ENCODE measurements at regions not wholly inside any gene's neighbourhood (a gene's known extent, or its start where the extent isn't known, plus 50 kb on each side); places are given as distances from the start of the nearest gene placed in this dataset.
"Not testable (repeated sequence)": the region's sequence is repeated elsewhere in the genome, so short reads cannot be mapped to it uniquely, and the experiment has no call there.

DNA sequence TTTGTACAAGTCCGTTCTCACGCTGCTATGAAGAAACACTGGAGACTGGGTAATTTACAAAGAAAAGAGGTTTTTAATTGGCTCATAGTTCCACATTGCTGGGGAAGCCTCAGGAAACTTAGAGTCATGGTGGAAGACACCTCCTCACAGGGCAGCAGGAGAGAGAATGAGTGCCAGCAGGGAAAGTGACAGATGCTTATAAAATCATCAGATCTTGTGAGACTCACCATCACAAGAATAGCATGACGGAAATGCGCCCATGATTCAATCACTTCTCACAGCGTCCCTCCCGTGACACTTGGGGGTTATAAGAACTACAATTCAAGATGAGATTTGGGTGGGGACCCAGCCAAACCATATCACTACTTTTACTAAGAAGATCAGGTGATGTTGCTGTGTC is 285.8 kb downstream of the TMX3 start:
- DNase-seq (ENCODE audit: low read depth), result no peak

DNA sequence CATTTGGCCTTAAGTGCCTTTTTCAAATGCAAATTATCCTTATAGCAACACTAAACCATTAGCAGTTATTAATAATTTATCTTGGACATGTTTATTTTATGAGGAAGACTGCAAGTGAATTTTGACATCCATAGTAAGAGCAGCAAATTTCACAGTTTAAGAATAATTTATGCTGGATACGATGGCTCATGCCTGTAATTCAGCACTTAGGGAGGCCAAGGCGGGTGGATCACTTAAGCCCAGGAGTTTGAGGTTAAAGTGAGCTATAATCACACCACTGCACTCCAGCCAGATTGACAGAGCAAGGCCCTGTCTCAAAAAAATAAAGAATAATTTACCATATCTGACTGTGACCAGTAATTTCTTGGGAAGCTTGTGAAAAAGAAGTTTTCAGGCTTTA is 286.2 kb downstream of the TMX3 start:
- no peak for DNase-seq (ENCODE audit: low read depth)

DNA sequence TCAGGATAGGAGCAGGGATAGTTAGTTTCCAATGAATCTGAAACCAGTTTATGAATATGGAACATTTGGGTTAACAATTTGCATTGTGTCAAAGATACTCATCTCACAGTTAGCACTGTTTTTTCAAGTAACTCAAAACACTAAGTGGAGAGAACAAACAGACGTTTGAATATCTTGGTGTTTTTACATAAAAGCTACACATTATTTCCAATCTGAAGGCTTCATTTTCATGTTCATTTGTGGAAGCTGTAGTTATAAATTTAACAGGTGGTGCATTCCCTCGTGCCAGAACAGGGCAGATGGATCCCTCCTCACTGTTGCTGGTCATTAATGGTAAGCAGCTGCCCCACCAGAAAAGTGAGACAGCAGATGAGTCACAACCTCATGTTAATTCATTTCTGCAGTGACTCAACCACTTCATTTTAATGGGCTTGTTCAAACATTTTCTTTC is 286.9 kb downstream of the TMX3 start:
- peak; percentile 74 for DNase-seq (ENCODE audit: low read depth)

DNA sequence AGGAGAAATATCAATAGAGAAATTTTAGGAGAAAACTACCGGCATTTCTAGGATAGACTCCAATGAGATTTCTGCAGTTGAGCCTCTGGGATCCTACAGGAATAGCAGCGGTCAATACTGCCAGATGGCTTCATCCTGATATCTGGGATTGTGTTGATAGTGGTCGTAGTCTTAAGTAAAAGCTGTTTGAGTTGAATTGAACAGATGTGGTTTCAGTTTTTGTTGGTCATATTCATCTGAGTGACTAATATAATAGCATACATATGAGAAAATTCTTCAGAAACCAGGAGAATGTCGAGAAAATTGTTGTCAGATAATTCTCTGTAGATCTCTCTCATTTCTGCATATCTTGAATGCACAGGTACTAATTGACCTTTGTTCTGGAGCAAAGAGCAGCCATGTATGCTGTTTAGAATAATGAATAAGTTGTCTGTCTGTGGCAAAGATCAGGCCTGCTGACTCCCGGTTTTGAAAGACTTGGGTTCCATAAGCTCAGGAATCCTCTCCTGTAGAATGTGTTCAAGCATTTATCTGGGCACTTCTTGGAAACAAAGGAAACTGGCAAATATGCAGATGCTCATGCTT is 288.1 kb downstream of the TMX3 start:
- DNase-seq (ENCODE audit: low read depth), result no peak

DNA sequence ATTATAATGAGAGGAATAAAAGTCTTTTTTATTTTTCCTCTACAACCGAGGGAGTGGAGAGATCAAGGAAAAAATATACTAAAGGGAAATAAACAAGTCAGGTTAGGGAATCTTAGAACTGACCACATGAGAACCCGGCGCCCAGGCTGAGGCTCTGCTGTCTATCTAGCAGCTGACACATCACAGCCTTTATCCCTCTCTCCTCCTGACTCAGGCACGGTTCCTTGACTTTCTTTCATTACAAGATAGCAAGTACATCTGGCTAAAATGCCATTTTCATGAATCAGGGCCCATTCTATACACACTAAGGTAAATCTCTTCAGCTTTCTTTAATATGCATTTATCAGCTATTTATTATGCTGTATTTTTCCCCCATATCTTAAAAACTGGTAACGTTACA is 296.0 kb downstream of the TMX3 start:
- DNase-seq (ENCODE audit: low read depth), result no peak

DNA sequence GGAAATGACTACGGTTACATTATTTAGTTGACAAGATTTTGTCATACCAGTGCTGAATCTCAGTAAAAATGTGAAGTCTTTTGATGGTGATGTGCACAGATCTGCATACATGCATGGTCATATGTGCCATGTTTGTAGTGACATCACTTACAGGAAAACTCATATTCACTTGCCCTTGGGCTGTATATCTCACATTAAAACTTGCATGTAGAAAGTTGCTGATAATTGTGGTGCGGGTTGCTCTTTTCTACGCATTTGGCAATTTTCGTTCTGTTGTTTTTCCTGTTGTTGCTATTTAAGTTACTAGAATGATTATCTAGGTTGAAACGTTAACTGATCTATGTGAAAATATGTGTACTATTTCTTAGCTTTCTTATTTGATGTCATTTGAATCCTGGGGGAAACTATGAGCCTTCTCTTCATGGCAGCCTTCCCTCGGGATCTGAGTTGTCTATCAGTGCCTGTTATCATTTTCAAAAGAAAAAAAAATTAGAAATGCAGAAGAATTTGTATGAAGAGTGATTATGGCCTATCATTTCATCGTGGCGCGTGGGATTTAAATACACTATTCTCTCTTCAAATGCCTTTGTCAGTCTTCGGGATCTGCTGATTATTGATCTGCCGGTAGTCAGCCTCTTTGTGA is 296.6 kb downstream of the TMX3 start:
- DNase-seq (ENCODE audit: low read depth), result no peak

DNA sequence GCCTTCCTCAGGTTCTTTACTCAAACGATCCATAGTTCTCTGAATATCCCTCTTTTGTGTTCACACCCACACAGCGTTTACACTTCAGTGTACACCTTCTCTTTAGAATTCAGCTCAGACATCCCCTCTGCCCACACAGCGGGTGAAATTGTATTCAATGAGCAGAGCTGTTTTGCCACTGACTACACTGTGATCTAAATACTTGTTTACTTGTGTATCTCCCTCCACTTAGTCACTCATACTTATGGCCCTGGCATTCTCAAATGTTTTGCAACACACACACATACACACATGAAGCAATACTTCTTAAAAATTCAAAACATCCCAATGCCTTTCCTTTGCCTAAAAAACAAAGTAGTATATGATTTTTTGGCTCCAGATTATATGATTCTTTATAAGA is 297.1 kb downstream of the TMX3 start:
- no peak for DNase-seq (ENCODE audit: low read depth)

DNA sequence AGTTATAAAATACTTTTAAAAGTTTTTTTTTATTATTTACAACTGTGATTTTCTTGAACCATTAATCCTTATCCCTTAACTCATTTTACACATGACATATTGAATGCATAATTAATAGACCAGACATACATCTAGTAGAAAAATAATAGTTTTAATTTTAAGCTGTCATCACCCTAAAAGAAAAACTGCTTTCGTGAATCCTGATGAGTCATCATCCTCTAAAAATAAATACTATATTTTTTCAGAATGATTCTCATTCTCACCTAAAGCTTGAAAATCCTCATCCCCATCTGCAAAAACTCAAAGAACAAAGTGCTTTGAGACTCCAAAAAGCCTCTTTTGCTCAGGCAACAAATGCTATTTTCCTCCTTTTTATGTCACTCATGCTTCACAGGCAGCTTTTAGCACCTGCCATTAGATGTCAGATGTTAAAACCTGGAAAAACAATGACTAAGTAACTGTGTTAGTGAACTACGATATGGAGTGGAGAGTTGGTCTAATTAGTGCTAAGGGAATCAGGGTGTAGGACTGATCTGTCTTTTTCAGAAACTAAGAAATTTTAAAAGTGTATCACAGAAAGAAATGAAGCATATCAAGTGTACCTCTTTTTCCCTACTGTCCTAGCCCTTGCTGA is 297.6 kb downstream of the TMX3 start:
- DNase-seq (ENCODE audit: low read depth), result no peak

DNA sequence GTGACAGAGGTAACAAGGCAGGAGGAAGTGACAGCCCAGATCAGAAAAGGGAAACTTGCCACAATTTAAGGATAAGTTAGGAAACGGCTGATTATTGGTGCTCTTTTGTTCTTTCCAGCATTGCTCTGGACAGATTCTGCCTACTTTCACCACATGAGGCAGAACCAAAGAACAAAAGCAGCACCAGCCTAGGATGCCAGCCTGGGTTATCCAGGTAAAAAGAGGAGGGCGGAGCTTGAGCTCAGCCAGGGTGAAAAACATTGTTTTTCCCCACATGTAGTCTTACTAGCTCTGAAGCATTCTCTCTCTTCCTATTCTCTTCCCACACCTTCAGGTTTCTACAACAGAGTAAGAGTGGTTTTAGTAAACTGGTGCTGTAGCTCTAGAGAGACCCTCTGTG is 300.5 kb downstream of the TMX3 start:
- DNase-seq (ENCODE audit: low read depth), result no peak

DNA sequence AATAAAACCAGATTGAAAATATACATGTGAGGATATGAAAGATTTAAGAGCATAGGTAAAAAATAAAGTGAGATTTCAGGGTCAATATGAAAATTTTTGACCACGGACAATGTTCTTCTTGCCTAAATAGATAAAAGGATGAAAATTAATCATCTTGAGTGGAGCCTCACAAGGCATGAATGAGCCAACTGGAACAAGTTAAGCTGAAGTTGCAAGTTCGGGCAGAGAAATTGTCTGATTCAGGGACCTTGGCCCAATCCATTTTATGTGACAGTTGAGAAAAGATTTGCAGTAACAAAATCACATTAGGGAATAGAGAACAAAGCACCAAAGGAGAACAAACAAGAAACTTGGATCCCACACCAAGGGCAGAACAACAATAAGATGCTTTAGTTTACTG is 305.3 kb downstream of the TMX3 start:
- DNase-seq (ENCODE audit: low read depth), result no peak

DNA sequence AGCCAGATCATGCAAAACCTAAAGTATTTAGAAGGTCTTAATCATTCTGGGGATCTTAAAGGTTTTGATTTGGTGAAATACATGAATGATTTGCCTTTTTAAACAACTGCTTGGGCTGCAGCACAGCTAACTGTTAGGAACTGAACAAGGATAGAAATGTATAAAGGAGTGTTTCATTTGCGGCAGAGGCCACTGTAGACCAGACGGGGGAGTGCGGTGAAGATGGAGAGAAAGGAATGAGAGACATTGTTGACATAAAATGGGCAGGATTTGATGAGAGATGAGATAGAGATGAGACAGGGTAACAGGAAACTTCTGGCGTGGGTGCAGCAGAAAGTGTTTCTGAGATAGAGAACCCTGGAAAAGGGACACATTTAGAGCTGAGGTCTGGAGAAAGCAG is 308.1 kb downstream of the TMX3 start:
- DNase-seq (ENCODE audit: low read depth), result no peak

DNA sequence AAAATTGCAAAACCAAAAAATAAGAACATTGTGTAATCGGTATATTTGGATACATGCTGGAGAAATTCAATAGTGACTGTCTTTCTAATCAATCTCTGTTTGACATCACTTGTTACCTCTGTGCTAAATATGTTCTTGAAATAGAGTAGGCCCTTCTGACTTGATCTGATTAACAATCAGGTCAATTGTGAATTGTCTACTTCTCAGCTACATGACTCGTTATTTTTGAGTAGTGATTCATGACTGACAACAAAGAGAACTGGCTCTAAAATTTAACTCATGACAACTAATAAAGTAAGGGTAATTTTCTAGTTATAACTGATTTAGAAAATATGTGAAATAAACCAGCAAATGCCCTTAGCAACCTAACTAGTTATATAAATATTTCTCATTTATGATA is 312.1 kb downstream of the TMX3 start:
- DNase-seq (ENCODE audit: low read depth), result no peak

DNA sequence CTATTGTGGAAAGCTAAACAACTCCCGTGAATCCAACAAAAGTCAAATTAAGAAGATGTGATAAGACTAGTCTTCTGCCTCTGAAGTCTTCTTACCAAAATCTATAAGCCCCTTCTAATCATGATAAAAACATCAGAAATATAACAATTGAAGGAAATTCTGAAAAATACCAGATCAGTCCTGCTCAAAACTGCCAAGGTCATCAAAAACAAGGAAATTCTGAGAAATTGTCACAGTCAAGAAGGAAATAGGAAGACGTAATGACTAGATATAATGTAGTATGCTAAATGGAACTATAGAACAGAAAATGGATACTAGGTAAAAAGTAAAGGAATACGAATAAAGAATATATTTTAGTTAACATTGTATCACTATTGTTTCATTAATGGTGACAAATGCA is 314.0 kb downstream of the TMX3 start:
- no peak for DNase-seq (ENCODE audit: low read depth)

DNA sequence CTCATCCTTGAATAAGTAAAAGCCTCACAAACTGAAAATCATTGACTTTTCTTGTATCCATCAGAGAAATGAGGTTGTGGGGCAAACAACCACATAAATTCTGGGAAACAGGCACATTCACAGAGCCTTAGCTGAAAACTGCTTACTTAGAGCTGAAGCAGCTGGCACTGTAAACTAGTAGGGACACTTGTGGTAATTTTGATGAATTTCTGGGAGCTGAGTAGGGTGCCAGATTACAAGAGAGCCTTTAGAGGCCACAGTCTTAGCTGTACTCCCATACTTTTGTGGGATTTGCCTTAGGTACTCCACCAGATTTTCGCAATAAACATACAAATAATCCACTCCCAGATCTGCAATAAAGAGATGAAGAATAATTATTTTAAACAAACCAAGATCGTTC is 315.2 kb downstream of the TMX3 start:
- no peak for DNase-seq (ENCODE audit: low read depth)

DNA sequence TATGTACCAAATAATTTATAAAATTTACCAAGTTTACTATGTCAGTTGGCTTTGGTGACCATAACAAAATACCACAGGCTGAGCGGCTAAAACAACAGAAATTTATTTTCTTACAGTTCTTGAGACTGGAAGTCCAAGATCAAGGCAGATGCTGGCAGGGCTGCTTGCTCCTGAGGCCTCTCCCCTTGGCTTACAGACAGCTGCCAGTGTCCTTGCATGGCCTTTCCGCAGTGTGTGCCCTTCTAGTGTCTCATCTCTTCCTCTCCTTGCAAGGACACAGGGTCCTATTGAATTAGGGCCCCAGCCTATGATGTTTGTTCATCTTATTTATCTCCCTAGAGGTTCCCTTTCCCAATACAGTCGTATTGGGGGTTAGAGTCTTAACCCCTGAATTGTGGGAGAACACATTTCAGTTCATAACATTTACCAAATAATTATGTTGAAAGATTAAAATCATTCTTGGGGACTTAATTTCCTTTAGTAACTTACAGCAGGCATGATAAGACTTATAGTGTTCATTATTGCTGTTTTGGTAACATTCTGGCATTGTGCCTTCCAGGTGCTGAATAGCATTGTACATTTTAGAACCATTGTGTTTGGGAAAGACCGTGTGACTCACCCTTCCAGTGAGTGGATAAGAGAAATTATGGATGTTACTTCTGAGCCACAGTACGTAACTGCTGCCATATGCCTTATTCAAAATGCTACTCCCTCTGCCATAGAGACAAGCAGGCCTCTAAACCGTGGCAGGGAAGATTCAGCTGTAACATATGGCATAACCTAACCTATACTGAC is 317.5 kb downstream of the TMX3 start:
- no peak for DNase-seq (ENCODE audit: low read depth)

DNA sequence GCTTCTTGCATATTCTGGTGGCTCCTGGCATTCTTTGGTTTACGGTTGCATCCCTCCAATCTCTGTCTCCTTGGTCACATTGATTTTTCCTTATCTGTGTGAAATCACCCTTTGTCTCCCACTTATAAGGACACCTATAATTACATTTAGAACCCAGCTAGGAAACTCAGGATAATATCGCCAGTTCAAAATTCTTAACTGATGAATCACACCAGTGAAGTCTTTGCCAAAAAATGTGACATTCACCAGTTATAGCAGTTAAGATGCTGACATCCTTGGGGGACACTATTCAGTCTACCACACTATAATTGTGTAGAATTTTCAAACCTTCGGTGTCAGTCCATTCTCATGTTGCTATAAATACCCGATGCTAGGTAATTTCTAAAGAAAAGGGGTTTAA is 320.2 kb downstream of the TMX3 start:
- DNase-seq (ENCODE audit: low read depth), result no peak

DNA sequence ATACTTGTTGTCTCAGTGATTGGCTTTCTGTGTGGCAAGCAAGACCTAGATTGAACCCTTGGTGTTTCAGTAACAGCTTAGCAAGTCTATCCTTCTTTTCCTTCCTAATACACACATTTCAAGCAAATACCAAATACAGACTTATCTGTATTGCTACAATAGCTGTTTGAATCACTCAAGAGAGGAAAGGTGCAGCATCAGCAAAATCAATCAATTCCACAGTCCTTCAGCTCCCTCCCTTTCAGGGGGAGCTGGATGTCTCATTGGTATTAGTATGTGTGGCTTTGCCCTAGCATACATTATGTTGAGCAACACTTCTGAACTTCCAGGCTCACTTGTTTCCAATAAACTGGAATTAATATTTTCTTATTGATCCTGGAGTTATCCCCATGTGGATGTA is 323.1 kb downstream of the TMX3 start:
- no peak for DNase-seq (ENCODE audit: low read depth)

DNA sequence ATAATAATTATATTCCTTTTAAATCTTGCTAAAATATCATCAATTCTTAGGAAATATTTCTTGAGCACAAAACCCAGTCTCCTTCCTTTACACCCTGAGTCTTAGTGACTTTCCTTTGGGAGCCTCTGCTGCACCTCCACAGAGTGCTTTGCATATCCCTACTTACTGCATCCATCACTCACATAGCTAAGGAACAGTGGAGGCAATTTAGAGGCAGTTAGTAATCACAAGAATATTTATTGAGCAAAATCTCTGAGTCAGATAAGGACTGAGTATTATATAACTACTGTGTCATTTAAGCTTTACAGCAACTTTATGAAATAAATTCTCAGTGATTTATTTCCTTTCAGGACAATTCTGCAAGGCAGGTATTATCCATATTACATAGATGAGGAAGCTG is 327.7 kb downstream of the TMX3 start:
- peak; percentile 21 for DNase-seq (ENCODE audit: low read depth)

DNA sequence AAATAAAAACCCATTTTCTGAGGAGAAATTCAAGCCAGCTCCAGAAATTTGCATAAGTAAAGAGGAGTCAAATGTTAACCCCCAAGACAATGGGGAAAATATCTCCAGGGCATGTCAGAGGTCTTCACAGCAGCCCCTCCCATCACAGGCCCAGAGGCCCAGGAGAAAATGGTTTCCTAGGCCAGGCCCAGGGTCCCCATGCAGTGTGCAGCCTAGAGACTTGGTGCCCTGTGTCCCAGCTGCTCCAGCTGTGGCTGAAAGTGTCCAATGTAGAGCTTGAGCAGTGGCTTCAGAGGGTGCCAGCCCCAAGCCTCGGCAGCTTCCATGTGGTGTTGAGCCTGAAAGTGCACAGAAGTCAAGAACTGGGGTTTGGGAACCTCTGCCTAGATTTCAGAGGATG is 330.9 kb downstream of the TMX3 start:
- not testable (repeated sequence) for DNase-seq (ENCODE audit: low read depth)

DNA sequence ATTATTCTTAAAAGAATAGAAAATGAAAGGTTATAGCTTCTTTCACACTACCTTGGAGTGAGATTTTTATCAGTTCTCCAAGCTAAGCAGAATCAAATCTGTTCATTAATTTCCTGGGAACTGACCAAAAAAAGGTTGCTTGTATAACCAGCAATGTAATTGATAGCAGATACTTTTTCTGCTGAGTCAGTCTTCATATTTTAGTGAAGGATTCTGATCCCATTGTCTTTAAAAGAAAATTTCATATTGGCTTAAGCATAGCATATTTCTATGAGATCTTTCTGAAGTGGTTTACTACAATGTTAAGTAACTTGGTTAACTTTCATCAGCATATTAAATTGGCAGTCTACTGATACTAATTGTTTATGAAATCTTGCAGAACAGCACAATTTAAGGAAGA is 338.0 kb downstream of the TMX3 start:
- DNase-seq (ENCODE audit: low read depth), result no peak

DNA sequence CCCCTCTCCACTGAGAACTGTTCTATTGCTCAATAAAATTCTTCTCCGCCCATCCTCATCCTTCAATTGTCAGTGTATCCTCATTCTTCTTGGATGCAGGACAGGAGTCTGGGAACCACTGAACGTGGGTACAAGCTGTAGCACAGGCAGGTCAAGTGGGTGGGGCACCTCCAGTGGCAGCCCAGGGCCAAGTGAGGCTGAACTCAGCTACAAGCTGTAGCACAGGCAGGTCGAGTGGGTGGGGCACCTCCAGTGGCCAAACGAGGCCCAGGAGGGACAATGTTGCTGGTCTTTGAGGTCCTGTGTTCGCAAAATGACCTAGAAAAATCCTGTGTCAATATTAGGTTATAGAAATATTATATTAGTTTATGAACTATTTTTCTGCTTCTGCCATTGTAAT is 352.0 kb downstream of the TMX3 start:
- no peak for DNase-seq (ENCODE audit: low read depth)

DNA sequence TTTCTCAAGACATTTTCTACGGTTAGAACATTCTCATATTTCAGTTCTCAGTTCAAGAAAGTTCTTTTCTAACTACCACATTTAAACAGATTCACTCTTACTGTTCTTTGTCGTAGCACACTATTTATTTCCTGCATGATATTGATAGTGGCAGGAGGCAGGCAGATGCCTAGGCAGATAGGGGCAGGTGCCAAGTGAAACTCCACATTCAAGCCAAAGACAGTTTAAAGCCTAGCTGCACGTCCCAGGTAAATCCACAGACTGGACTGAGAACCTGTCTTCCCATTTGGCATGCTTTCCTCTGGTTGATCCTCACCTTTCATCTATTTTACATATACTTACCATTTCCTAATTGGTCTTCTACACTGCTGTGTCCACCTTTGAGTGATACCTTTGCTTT is 359.3 kb downstream of the TMX3 start:
- DNase-seq (ENCODE audit: low read depth), result no peak

DNA sequence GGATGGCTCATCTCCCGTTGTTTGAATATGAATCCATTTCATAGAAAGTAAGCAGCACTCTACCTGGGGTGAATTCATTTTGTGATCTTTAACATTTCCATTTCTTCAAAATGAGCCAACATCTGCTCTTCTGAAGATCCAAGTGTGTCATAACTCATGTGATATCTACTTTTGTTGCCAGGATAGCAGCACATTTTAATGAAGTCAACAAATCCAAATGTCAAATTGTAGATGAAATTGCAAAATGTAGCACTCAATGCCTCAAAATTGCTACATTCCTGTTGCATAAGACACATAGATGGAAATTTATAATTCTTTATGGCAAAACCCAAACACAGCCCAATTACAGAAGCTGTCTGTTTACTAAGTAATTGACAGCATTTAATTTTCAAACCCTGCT is 360.7 kb downstream of the TMX3 start:
- peak; percentile 3 for DNase-seq (ENCODE audit: low read depth)
